DMS114 treated with DMSO at 0.1 percent for 48 hours (cell line): ENCODE measurements at regions not wholly inside any gene's neighbourhood (a gene's known extent, or its start where the extent isn't known, plus 50 kb on each side); places are given as distances from the start of the nearest gene placed in this dataset.
"Not testable (repeated sequence)": the region's sequence is repeated elsewhere in the genome, so short reads cannot be mapped to it uniquely, and the experiment has no call there.

Experiments
- DNase-seq: peaks from one replicate; lab custom pipeline; 2025; ENCODE audit not compliant: unreplicated experiment; lab: John Stamatoyannopoulos, UW

GRCh38 chr5:36778336-36778735 is 98.2 kb upstream of the NIPBL start:
- no peak for DNase-seq

GRCh38 chr5:36782612-36783011 is 94.0 kb upstream of the NIPBL start:
- DNase-seq, result not testable (repeated sequence)

- no peak for DNase-seq
Measured at GRCh38 chr5:36786448-36787012, 90.0 kb upstream of the NIPBL start.

DNA sequence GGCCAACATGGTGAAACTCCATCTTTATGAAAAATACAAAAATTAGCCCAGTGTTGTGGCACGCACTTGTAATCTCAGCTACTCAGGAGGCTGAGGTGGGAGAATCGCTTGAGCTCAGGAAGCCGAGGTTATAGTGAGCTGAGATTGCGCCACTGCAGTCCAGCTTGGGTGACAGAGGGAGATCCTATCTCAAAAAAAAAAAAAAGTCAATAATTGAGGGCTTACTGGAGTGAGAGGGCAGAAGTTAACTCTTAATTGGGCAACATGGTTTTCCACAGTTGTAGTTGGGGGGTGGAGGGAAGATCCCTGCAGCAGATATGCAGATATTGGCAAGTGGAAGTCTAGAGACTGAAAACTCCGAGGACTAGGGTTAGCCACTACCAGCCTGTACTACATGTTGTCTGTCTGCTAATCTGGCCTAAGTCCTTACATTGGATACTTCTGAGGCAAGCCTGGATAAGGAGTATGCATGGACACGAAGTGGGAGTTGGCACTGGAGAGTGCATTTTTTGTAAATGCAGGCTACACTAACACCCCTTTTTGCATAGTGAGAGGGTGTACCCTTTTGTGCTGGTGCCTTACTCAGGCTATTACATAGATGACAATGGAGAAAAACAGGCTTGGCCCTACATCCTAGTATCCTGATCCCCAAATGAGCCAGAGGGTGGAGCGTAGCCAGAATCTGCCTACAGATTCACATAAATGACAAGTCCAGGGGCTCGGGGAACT is 89.0 kb upstream of the NIPBL start:
- DNase-seq, result no peak

GRCh38 chr5:36790847-36791246 is 85.7 kb upstream of the NIPBL start:
- DNase-seq, result no peak

GRCh38 chr5:36792560-36793180 is 83.9 kb upstream of the NIPBL start:
- DNase-seq, result no peak

- DNase-seq, result no peak
Measured at GRCh38 chr5:36795366-36795765, 81.2 kb upstream of the NIPBL start.

DNA sequence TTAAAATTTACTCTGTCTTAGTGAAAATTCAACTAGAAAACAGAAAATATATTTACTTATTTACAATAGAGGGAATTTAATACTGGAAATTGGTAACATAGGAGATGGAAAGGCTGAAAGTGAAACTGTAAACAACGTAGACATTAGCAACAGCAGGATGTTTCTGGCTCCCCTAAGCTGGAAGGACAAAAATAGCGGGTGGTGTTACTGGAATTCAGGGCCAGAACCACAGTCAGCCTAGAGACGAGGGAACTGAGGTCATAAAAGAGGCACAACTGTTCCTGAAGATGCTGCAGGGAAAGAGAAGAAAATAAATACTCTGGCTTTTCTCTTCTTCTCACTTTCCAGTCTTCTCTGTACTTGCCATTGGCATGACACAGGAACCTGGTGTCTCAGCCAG is 80.4 kb upstream of the NIPBL start:
- DNase-seq, result no peak

GRCh38 chr5:36801523-36801922 is 75.0 kb upstream of the NIPBL start:
- no peak for DNase-seq

DNA sequence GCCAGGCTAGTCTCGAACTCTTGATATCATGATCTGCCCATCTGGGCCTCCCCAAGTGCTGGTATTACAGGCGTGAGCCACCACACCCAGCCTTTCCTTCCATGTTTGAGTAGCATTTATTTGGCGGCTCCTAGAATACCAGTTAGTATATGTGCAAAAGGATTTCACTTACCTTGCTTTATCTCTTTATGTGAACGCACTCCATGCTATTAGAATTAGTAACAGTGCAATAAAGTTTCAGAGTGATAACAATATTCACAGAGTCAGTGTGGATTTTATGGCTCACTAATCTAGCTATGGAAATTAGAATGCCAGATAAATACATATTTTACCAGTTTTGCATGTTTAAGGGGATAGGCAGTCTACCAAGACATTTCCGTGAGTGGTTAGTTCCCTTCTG is 74.4 kb upstream of the NIPBL start:
- DNase-seq, result no peak

GRCh38 chr5:36813249-36813648 is 63.3 kb upstream of the NIPBL start:
- not testable (repeated sequence) for DNase-seq

- no peak for DNase-seq
Measured at GRCh38 chr5:36815871-36816270, 60.7 kb upstream of the NIPBL start.

- no peak for DNase-seq
Measured at GRCh38 chr5:36820900-36821299, 55.7 kb upstream of the NIPBL start.

- DNase-seq, result no peak
Measured at GRCh38 chr5:36826694-36827093, 49.9 kb upstream of the NIPBL start.
